Putamen (tissue), 1 donor: ENCODE measurements at regions not wholly inside any gene's neighbourhood (a gene's known extent, or its start where the extent isn't known, plus 50 kb on each side); places are given as distances from the start of the nearest gene placed in this dataset.
"Not testable (repeated sequence)": the region's sequence is repeated elsewhere in the genome, so short reads cannot be mapped to it uniquely, and the experiment has no call there.

Experiments
- DNase-seq: peaks from one replicate; pipeline ENCODE4 v3.0.0-alpha.2; 2016; ENCODE audit warnings: low spot score

DNA sequence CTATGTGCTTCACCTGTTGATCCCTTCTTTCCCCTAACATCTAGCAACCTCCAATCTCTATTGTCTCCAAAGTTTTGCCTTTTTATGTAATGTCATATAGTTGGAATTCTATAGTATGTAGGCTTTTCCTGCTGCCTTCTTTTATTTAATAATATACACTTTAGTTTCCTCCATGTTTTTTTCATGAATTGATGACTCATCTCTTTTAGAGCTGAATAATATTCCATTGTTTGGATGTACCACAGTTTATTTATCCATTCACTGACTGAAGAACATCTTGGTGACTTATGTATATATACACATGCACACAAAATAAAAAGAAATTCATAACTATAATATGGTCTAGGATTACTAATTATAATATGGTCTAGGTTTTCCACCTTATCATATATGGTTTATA, 1314.2 kb downstream of the OTOL1 start:
- DNase-seq: no peak

DNA sequence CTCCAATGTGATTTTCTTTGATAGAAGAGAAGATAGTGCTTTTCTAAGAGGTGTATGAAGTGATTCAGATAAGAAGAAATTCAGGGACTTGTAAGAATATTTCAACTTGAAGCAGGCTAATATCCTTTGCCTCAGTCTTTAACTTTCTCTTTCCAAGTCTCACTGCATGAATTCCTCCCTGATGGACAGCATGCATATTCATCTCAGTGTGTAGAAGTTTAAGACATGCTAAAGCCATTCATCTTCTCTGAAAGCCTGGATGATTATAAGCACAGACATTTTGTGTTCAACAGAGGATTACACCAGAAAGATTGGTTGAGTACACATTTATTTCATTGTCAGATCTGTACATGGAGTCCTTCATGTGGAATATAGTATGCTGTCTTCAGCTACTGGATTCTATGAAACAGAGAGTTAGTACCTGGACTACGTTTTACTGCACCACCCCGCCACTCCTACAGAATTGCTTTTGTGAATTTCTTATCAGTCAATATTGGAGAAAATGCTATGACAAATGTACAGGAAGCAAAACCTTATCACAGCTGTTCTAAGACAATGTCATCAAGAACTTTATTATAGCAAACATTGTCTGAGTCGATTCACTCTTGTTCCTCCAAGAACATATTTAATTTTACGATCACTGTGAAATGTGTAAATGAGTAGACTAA, 1346.1 kb downstream of the OTOL1 start:
- no peak for DNase-seq

DNA sequence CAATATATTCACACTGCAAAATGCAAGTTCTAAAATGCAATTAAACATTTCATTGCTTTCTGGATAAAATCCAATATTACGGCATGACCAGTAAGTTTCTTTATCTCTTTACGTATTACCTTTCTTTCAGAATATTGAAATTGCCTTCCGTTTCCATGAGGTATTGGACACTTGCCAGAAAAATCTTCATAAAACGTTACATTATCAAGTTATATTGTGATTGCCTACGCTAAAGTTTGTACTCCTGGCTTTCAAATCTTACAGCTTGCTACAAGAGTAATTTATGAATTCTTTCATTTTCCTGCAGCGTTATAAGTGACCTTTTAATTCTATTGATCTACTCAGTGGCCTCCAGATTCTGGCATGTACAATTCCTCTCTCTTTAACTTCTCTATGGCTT, 1349.3 kb downstream of the OTOL1 start:
- no peak for DNase-seq

DNA sequence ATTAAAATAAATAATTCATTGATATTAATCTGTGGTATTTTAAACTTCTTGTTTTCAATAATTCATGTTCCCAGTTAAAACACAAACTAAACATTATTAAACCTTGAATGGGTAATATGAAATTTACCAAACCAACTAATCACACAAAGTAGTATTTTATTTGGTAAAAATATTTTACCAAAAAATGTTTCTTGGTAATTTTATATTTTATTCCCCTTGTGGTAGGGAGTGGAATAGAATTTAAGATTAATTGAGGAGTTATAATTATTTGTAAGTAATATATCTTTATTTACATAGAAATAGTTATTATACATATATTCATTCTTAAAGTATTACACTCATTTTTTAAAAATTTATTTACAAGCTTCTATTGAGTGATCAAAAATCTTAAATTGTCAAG, 1350.9 kb downstream of the OTOL1 start:
- DNase-seq: no peak

DNA sequence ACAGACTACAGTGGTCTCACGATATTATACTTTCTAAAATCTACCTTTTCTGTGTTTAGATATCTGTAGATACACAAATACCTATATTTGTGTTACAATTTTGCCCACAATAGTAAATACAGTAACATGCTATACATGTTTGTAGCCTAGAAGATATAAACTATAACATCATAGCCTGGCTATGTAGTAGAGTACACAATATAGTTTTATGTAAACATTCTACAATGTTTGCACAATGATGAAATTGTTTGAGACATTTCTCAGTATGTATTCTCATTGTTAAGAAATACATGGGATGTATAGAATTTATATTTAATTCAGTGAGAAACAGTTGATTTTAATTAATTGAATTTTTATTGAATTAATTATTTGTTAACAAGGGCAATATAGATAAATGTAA, 1367.0 kb downstream of the OTOL1 start:
- DNase-seq: no peak

DNA sequence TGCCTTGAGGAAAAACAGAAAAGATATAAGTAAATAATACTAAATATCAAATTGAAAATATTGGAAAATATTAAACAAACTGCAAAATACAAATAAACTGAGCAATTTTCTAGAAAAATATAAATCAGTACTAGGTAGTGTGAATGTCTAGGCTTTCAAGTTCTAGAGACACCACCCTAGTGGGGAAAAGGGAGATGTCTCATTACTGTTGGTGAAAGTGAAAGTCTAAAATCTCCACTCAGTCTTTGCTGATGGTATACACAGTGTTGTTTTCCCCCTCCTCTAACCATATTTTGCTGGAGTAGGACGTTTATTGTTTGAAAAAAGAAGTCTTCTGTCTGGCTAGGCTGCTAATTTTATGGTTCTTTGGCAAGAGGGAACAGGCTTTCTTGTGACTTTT, 1368.9 kb downstream of the OTOL1 start:
- no peak for DNase-seq

DNA sequence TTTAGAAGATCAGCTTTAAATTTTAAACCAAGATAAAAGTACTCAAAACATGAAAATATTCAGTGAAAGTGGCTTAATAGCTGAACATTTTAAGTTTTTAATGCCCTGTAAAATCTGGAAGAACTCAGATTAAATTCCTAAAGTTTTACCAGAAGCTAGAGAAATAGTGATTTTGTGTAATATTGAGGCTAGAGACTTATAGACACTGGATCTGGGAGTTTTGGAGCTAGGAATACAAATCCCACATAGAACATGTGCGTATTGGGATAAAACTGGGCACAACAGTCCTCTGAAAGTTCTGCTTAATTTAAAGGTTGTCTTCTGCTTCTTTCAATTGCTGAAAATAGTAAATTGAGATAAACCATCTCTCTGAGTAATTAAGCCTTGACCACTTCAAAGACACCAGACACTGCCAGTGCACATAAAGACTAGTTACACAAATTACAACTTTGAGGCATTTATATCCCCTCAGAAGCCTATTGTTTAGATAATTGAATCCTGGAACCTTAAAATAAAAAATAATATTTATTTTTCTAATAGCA, 1382.5 kb downstream of the OTOL1 start:
- no peak for DNase-seq

DNA sequence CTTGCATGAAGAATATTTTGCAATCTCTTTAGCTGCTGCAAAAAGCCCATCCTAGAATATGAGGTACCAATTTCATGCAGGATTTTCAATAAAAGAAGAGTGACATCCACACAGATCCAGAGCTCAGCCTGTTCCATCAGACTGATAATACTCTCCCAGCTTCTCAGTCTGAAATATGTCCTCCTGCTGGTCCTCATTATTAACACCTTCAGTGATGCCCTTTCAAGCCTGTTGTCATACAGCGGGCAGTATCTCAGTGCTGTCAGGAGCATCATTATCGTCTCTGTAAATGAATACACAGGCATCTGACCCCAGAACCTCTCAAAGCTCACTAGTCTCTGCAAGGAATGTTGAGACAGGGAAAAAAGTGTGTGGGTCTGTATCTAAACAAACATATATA, 1387.8 kb downstream of the OTOL1 start:
- no peak for DNase-seq

DNA sequence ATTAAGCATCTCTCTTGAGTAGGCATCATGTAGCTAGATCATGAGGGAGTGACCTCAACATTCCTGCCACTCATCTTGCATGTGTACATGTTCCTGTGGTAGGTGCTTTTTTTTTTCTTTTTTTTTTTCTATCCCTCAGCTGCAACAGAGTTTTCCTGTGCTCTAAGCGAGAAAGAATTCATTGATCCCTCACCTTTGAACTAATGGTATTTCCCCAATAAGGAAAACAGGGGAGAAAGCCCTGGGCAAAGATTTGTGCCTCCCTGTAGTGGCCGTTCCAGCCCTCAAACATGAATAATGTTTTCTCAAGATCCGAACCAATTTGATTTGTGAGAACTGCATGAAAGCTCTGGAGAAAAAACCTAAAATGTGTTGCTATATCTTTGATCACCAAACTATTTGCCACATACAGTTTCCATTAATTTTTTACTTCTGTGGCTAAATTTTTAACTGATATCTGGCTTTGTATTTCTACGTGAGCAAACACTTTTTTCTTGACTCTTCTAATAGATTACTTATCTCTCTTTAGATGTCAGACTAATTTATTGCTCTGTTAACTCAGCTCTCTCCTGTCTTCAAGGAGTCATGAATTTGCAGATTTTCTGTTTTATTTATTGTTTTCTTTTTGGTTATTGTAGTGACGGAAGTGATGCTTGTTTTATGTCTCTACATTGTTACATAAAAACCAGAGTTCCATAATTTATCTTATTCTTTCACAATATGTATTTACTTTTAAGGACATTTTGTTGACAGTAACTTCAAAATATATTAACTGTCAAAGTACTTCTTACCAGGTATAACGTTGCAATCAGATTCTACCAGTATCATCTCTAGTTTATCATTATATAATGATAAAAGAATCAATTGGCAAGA, 1396.5 kb downstream of the OTOL1 start:
- DNase-seq: no peak

DNA sequence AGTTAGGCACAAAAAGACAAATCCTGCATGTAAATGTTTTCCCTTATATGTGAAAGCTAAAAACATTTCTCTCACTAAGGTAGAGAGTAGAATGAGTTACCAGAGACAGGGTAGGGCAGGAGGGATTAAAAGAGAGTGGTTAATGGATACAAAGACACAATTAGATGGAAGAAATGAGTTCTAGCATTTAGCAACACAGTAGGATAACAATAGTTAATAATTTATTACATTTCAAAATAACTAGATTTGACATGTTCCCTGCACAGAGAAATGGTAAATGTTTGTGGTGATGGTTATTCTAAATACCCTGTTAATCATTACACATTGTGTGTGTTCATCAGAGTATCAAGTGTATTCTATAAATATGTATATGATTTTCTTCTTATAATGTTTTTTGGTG, 1400.7 kb downstream of the OTOL1 start:
- no peak for DNase-seq

DNA sequence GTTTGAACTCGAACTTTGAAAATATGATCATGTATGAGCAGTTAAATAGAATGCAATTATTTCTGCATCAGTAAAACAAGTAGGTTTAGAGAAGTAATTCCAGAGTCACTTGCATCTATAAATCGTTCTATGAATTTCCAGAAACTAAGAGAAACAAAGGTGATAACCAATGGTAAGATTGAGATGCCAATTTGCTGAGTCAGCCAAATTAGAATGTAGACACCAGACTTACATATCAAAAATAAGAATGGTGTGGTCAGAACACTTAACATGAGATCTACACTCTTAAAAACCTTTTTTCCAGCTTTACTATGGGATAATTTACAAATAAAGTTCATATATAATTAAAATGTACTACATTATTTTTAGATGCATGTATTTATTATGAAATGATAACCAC, 1435.9 kb downstream of the OTOL1 start:
- no peak for DNase-seq

DNA sequence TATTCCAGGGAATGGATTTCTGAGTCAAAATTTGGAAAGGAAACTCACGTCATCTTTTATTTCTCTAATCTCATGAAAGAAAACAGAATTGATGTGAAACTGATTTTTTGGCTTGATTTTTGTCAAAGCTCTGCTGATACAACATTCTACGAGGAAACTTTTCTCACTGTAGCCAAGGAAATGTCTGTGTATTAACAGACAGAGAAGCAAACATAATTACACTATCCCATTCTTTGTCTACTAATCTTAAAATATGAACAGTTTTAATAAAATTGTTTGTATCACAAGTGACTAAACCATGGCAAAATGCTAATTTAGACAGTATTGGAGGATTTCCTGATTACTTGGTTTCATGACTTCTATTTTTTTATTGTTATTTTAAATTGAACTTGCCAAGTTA, 1437.0 kb downstream of the OTOL1 start:
- DNase-seq: no peak

DNA sequence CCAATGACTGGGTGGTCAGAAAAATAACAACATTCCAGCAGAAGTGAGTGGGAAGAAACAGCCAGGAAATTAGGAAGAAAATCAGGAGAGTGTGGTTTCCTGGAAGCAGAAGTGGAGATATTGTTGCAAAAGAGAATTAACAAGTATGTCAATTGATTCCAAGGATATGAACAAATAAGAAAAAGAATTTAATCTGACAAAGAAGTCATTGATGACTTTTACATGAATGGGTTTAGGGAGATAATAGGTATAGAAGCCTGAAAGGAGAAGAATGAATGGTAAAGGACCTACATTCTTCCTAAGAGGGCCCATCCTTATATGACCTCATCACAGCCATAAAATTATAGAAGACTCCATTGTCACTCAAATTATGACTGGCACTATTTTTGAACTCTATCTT, 1440.1 kb downstream of the OTOL1 start:
- DNase-seq: no peak

DNA sequence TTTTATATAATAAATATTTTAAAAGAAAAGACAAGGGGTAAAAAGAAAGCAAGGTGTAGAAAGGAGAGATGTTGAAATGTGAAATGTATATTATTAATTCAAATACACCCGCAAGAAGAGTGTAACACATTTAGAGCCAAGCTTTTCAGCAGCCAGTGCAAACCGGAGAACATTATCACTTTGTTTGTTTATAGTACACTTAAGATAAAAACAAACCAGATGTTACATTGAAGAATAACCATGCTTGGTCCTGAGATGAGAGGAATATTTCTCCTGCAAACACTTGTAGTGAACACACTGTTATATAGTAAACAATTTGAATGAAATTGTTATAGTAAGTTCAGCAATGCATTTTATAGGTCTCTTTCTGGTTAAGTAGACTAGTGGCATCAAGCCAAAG, 1441.5 kb downstream of the OTOL1 start:
- DNase-seq: no peak

DNA sequence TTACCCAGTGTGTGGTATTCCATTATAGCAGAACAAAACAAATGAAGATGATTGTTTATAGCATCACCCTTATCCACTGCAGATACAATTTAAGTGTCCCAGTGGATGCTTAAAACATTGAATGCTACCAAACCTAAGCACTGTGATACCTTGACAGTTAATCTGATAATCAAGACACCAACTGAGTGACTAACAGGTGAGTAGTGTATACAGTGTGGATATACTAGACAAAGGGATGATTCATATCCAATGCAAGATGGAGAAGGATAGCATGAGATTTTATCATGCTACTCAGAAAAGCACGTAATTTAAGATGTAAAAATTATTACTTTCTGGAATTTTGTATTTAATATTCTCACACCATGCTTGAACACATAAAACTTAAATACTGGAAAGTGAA, 1449.0 kb downstream of the OTOL1 start:
- DNase-seq: no peak

DNA sequence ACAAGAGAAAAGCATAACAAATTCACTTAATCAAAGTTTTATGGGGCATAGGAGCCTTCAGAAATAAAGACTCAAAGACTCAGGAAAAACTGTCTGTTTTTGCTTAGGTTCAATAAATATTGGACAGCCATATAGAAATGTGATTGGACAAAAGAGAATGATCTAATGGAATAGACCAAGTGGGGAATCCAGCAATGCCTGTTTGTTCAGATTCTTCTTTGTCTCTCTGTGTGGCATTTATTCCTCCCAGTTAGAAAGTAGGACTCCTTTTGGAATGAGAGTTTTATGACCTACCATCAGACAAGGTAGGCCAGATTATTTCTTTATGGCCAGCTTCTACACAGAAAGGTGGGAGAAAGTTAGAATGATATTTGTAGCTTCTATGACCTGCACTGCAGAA, 1460.1 kb downstream of the OTOL1 start:
- DNase-seq: no peak

DNA sequence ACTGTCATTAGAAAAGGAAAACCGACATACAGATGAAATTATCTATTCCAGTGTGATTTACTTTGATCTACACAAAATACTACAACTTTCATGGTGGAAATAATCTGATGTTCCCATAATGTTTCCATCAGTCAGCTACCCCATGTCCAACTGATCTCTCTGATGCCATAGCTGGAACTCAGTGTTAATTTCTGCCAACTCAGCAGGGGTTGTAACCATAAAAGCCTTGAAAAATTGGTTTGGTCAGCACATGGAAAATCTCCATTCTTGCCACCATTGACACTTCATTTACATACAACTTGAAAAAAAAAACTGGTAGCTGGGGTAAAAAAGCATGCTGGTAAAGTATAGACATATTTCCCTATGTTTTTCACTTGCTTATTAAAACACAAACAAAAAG, 1463.7 kb downstream of the OTOL1 start:
- no peak for DNase-seq

DNA sequence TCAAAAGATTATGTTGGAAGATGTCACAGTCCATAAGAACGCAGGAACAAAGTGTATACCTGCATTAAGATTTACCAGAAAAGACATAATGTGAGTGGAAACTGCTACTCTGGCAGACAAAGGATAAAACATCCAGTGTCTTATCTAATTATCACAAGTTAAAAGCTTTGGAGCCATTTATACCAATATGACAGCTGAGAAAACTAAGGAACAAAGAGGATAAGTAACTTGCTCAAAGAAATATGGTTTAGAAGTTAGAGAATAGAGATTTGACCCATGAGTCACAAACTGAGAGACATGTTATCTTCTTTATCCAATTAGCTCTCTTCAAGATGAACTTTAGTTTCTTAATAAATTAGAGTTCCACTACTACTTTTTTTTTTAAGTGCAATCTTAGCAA, 1473.7 kb downstream of the OTOL1 start:
- no peak for DNase-seq

DNA sequence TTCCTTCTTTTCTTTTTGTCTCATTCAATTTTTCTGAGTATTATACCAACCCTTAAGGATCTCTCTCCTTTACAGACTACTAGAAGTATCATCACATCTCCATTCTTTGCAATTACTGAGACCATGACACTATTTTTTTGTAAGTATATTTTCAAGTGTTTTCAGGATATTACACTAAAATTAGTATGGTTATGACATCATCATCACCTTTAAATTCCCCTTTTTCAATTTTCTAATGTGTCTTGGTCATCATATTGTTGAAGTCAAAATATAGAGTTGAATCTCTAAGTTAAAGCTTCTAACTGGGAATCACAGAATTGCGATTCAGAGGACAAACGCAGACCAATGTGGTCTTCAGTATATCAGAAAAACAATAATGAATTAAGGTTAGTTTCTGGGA, 1475.1 kb downstream of the OTOL1 start:
- no peak for DNase-seq

DNA sequence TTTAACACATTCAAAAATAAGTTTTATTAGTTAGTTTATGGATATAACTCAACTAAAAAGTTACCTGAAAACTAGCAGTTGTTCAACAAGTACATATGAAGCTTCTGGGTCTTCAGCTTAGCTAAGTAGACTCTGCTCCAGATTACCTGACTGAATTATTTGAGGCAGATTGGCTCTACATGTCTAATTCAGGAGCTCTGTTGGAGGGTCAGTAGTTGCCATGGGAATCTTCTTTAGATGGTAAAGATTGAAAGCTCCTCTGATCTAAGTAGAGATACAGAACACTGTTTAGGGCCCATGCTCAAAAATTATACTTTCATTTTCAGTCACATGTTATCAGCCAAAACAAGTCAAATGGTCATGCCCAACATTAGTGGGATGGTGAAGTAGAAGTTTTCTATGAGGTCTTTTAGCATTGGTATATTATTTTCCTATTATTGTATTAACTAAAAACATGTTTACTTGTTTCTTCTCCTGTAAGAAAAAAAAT, 1476.9 kb downstream of the OTOL1 start:
- no peak for DNase-seq

DNA sequence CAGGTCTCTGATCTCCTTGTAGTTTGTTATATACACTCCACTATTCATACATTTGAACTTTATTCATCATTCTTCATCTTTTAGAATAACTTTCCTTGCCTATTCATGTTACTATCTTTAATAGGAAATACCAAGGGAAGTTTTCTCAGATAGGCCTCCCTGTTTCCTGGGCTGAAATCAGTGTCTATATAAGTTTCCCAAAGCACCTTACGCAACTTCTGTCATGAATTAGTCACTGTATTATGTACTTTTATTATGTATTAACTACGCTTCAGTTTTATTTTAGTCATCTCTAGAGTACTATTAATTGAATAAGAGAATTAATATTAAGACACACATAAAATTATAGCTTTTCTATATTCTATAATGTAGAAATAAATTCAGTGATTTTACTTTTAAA, 1481.5 kb downstream of the OTOL1 start:
- no peak for DNase-seq

DNA sequence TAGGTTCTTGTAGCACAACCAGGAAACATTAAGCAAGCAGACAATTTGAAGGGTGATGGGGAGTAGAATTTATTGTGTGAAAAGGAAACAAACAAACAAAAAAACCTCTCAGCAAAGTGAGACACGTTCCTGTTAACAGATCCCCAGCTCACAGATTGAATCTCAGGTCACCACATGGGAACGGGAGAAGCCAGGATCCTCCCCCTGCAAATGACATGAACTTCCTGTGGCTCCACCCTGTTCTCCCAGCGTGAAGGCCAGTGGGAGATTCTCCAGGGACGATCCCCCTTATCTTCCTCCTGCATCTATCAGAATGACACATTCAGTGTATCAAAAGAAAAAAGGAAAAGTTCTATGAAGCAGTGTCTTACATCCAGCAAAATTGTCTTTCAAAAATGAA, 1488.1 kb downstream of the OTOL1 start:
- DNase-seq: no peak

DNA sequence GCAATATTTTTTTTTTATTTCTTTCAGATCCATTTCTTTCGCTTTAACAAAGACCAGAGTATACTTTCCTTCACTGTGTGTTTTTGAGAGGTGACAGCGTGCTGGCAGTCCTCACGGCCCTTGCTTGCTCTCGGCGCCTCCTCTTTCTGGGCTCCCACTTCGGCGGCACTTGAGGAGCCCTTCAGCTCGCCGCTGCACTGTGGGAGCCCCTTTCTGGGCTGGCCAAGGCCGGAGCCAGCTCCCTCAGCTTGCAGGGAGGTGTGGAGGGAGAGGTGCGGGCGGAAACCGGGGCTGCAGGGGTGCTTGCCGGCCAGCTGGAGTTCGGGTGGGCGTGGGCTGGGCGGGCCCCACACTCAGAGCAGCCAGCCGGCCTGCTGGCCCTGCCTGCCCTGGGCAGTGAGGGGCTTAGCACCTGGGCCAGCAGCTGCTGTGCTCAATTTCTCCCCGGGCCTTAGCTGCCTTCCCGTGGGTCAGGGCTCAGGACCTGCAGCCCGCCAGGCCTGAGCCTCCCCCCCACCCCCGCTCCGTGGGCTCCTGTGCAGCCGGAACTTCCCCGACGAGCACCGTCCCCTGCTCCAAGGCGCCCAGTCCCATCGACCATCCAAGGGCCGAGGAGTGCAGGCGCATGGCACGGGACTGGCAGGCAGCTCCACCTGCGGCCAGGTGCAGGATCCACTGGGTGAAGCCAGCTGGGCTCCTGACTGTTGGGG, 1490.6 kb downstream of the OTOL1 start:
- DNase-seq: not testable (repeated sequence)
